Suprapubic skin (tissue), 4 donors: ENCODE measurements at regions not wholly inside any gene's neighbourhood (a gene's known extent, or its start where the extent isn't known, plus 50 kb on each side); places are given as distances from the start of the nearest gene placed in this dataset.

ENCODE experiments used
- DNase-seq, 2 donors: peaks; one replicate each; pipeline ENCODE4 v3.0.0-alpha.2; 2019; ENCODE audit warnings: low spot score in 2 of 2
- H3K27ac ChIP-seq: fragments of 200-600 bp; sonication (generic); one replicate; pipeline ENCODE4 v1.5.1; 2019
- H3K27me3 ChIP-seq: fragments of 200-600 bp; sonication (generic); one replicate; pipeline ENCODE4 v1.5.1; 2019
- H3K36me3 ChIP-seq: fragments of 200-600 bp; sonication (generic); one replicate; pipeline ENCODE4 v1.5.1; 2019
- H3K4me1 ChIP-seq: fragments of 200-600 bp; sonication (generic); one replicate; pipeline ENCODE4 v1.5.1; 2019
- H3K4me3 ChIP-seq: fragments of 200-600 bp; sonication (generic); one replicate; pipeline ENCODE4 v1.5.1; 2019; ENCODE audit warnings: mild to moderate bottlenecking
- H3K9me3 ChIP-seq: fragments of 200-600 bp; sonication (generic); one replicate; pipeline ENCODE4 v1.5.1; 2019
- EP300 ChIP-seq: sonication (generic); formaldehyde crosslinking; IDR thresholded peaks from one replicate; pipeline ENCODE4 v1.6.1; 2017; ENCODE audit warnings: antibody characterized with exemption
- POLR2A ChIP-seq, 2 donors: fragments of 450-650 bp; IDR thresholded peaks; one replicate each; pipeline ENCODE4 v1.6.1; 2017; ENCODE audit warnings: antibody characterized with exemption in 2 of 2, mild to moderate bottlenecking in 2 of 2, moderate library complexity in 2 of 2
- POLR2AphosphoS5 ChIP-seq, 3 donors: sonication (generic); formaldehyde crosslinking; IDR thresholded peaks; one replicate each; pipeline ENCODE4 v1.6.1; 2017; ENCODE audit warnings: antibody characterized with exemption in 3 of 3
- WGBS: methylation state at CpG from one replicate; pipeline ENCODE4 v1.1.5; 2018; 5-methylcytosine and 5-hydroxymethylcytosine counted together
- TF ChIP-seq, protein P1 (sequence below), 2 donors: fragments of 200-600 bp in 1 of 2; fragments of 450-650 bp in 1 of 2; sonication (generic) in 1 of 2; IDR thresholded peaks; one replicate each; pipeline ENCODE4 v1.5.1; 2016 to 2019; ENCODE audit warnings: antibody characterized with exemption in 2 of 2, mild to moderate bottlenecking in 1 of 2, moderate library complexity in 1 of 2

- Histone ChIP-seq H3K4me1 (no peaks in the 10 kb centered on the region), H3K27me3 (peaks cover 3% of the 10 kb centered on the region), H3K9me3 (no peaks in the 10 kb centered on the region), H3K36me3 (no peaks in the 10 kb centered on the region), H3K4me3 (no peak overlapping the region), H3K27ac (no peak overlapping the region)
- no peak for DNase-seq
- 88% methylated on average over 9 of the region's 9 CpGs for WGBS
- TF ChIP-seq, protein P1, sequence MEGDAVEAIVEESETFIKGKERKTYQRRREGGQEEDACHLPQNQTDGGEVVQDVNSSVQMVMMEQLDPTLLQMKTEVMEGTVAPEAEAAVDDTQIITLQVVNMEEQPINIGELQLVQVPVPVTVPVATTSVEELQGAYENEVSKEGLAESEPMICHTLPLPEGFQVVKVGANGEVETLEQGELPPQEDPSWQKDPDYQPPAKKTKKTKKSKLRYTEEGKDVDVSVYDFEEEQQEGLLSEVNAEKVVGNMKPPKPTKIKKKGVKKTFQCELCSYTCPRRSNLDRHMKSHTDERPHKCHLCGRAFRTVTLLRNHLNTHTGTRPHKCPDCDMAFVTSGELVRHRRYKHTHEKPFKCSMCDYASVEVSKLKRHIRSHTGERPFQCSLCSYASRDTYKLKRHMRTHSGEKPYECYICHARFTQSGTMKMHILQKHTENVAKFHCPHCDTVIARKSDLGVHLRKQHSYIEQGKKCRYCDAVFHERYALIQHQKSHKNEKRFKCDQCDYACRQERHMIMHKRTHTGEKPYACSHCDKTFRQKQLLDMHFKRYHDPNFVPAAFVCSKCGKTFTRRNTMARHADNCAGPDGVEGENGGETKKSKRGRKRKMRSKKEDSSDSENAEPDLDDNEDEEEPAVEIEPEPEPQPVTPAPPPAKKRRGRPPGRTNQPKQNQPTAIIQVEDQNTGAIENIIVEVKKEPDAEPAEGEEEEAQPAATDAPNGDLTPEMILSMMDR (IDR thresholded peaks at IDR 0.05) = no peak
- TF ChIP-seq POLR2A (IDR thresholded peaks at IDR 0.05) = no peak
- TF ChIP-seq EP300 = no peak
- TF ChIP-seq POLR2AphosphoS5 (IDR thresholded peaks at IDR 0.05) = no peak
These were observed 183.5 kb upstream of the AFDN start for GRCh38 chr6:167643223-167643622.

- no peak overlapping the region for H3K4me3 ChIP-seq
- DNase-seq = peak in 1 of 2 donors; percentile 34
These were observed 183.0 kb upstream of the AFDN start for GRCh38 chr6:167643716-167644115.

DNA sequence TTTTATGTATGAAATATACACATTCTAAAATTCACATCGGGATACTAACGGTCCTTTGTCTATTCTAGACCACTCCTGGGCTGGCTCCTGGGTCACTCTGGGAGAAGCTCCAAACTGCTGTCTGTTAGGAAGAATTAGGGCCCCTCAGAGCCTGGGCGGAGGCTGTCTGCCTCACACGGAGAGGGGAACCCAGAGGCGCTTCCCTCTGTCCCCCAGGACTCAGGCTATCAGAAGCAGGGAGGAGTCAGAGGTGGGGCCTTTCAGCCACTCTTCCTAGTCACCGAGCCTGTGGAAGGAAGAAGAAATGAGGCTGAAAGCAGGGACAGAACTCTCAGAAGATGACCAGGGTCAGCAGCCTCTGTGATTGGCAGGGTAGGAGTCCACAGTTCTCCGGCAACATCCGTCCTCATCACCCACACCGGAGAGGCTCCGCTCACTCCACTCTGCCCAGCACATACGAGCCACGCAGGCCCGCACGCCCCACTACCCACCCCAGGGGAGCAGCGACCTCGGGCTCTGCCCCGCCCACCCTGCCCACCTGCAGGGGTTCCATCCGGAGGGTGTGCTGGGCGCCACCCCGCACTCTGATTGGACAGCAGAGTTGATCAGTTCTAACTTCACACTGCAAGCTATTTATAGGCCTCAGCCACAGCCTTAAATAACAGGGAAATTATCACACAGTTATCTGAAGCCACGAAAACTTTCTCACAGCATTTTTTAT is 182.1 kb upstream of the AFDN start:
- H3K27ac ChIP-seq = no peak overlapping the region
- no peaks in the 10 kb centered on the region for H3K36me3 ChIP-seq
- no peaks in the 10 kb centered on the region for H3K9me3 ChIP-seq
- TF ChIP-seq POLR2AphosphoS5 (IDR thresholded peaks at IDR 0.05) = no peak
- TF ChIP-seq EP300 = no peak
- no peak for TF ChIP-seq POLR2A (IDR thresholded peaks at IDR 0.05)
- TF ChIP-seq, protein P1 (IDR thresholded peaks at IDR 0.05) = no peak
- peaks cover 9% of the 10 kb centered on the region for H3K27me3 ChIP-seq
- no peak overlapping the region for H3K4me3 ChIP-seq
- 67% methylated on average over 18 of the region's 21 CpGs for WGBS
- peak in 1 of 2 donors; percentile 39 for DNase-seq
- no peaks in the 10 kb centered on the region for H3K4me1 ChIP-seq

More at GRCh38 chr6:167643716-167644115, 183.0 kb upstream of the AFDN start:
- WGBS = 86% methylated on average over 4 of the region's 11 CpGs
- Histone ChIP-seq H3K27me3 (peaks cover 3% of the 10 kb centered on the region), H3K4me1 (no peaks in the 10 kb centered on the region), H3K27ac (no peak overlapping the region), H3K9me3 (no peaks in the 10 kb centered on the region), H3K36me3 (no peaks in the 10 kb centered on the region)
- TF ChIP-seq, protein P1 (IDR thresholded peaks at IDR 0.05) = no peak
- no peak for TF ChIP-seq EP300
- no peak for TF ChIP-seq POLR2A (IDR thresholded peaks at IDR 0.05)
- TF ChIP-seq POLR2AphosphoS5 (IDR thresholded peaks at IDR 0.05) = no peak

DNA sequence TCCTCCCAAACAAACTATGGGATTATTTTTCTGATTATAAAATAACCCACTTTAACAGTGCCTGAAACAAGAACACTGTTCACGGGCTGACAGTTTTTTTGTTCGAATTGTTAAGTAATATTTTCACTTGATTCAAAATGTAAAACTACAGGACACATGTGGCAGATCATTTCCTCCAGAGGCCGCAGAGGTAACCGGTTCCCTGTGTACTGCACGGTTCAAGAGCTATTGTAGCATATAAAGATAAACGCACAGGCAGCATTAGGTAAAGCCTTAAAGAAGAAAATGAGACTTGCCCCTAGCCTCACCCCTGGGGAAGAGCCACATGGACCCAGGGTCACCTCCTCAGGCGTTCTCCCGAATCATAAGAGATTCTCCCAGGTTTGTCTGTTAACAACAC is 181.3 kb upstream of the AFDN start:
- H3K9me3 ChIP-seq = no peaks in the 10 kb centered on the region
- H3K27me3 ChIP-seq = peaks cover 16% of the 10 kb centered on the region
- H3K27ac ChIP-seq = no peak overlapping the region
- no peaks in the 10 kb centered on the region for H3K4me1 ChIP-seq
- WGBS = 79% methylated on average over 8 of the region's 8 CpGs
- no peak for DNase-seq
- TF ChIP-seq, protein P1 (IDR thresholded peaks at IDR 0.05) = no peak
- TF ChIP-seq POLR2A (IDR thresholded peaks at IDR 0.05) = no peak
- no peak for TF ChIP-seq POLR2AphosphoS5 (IDR thresholded peaks at IDR 0.05)
- TF ChIP-seq EP300 = no peak
- H3K4me3 ChIP-seq = no peak overlapping the region
- no peaks in the 10 kb centered on the region for H3K36me3 ChIP-seq

- no peak overlapping the region for H3K27ac ChIP-seq
- H3K36me3 ChIP-seq = no peaks in the 10 kb centered on the region
- H3K27me3 ChIP-seq = peaks cover 21% of the 10 kb centered on the region
- H3K4me3 ChIP-seq = no peak overlapping the region
- DNase-seq = no peak
- no peaks in the 10 kb centered on the region for H3K4me1 ChIP-seq
- no peaks in the 10 kb centered on the region for H3K9me3 ChIP-seq
- TF ChIP-seq, protein P1 (IDR thresholded peaks at IDR 0.05) = no peak
- TF ChIP-seq POLR2A (IDR thresholded peaks at IDR 0.05) = no peak
- TF ChIP-seq POLR2AphosphoS5 (IDR thresholded peaks at IDR 0.05) = no peak
- 61% methylated on average over 4 of the region's 4 CpGs for WGBS
These were observed 179.4 kb upstream of the AFDN start for GRCh38 chr6:167647306-167647705.
